Stomach smooth muscle (tissue), 2 donors: ENCODE measurements at regions not wholly inside any gene's neighbourhood (a gene's known extent, or its start where the extent isn't known, plus 50 kb on each side); places are given as distances from the start of the nearest gene placed in this dataset.
A peak's percentile ranks its signal among the peaks of the same experiment; 100 is the strongest.

Experiments
- H3K27ac ChIP-seq: one replicate; pipeline ENCODE4 v1.7.0; 2013; ENCODE audit warnings: mild to moderate bottlenecking, low read length, inconsistent platforms
- H3K27me3 ChIP-seq, 2 donors: one replicate each; pipeline ENCODE4 v1.7.0; 2013; ENCODE audit warnings: low read length in 2 of 2; ENCODE audit not compliant: insufficient read depth in 2 of 2, control insufficient read depth in 1 of 2
- H3K36me3 ChIP-seq, 2 donors: one replicate each; pipeline ENCODE4 v1.7.0; 2013; ENCODE audit warnings: low read length in 2 of 2; ENCODE audit not compliant: control insufficient read depth in 2 of 2, insufficient read depth in 2 of 2
- H3K4me1 ChIP-seq: one replicate; pipeline ENCODE4 v1.7.0; 2013; ENCODE audit warnings: low read length; ENCODE audit not compliant: control insufficient read depth, insufficient read depth
- H3K4me3 ChIP-seq, 2 donors: one replicate each; pipeline ENCODE4 v1.7.0; 2013; ENCODE audit warnings: low read length in 2 of 2
- H3K9ac ChIP-seq, 2 donors: one replicate each; pipeline ENCODE4 v1.7.0; 2013; ENCODE audit warnings: low read length in 2 of 2, mild to moderate bottlenecking in 1 of 2
- H3K9me3 ChIP-seq, 2 donors: one replicate each; pipeline ENCODE4 v1.7.0; 2013; ENCODE audit warnings: low read length in 2 of 2; ENCODE audit not compliant: control insufficient read depth in 2 of 2
- donor health status: healthy.
- donor health status: Pancreatic carcinoma.

DNA sequence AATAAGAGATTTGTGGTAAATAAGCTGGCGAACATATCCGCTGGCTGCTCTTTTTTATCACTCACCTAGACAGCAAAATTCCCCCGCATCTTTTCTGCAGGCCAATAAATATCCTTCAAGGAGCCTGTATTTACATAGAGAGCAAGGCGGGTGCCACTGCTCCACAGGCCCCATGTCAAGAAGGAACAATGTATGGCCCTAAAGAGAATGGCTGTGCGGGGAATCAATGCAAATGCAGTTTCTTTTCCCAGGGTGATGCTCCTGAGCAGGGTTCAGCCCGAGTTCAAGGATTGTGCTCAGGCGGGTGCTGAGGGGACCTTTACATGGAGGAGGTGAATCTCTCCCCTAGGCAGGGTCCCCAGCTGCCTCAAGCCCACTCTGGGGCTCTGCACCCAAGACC lies 494.2 kb upstream of the ZMIZ1 start:
- Histone ChIP-seq H3K9me3 (no peaks in the 10 kb centered on the region), H3K9ac (no peak overlapping the region), H3K27ac (no peak overlapping the region), H3K27me3 (no peaks in the 10 kb centered on the region), H3K4me1 (peaks cover 36% of the 10 kb centered on the region), H3K4me3 (no peak overlapping the region), H3K36me3 (no peaks in the 10 kb centered on the region)

DNA sequence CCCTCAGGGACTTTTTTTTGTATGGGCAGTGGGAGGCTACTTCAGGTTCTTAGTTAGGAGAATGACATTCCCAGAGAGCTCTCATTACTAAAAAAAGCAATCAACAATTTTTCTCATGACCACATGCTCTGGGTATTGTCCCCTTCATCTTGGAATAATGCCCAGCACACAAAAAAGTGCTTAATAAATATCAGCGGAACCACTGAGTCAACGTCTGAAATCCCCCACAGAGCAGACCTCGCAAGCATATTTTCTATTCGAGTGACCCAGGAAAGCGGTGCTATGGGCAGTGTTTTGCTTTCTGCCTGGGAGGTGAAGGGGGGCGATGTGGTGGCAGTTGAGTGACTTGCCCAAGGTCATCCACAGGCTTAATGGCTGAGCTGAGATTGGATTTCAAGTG lies 493.4 kb upstream of the ZMIZ1 start:
- Histone ChIP-seq H3K27ac (no peak overlapping the region), H3K4me1 (peaks cover 37% of the 10 kb centered on the region)

GRCh38 chr10:78576276-78576675 lies 492.5 kb upstream of the ZMIZ1 start:
- H3K27ac ChIP-seq = no peak overlapping the region
- no peaks in the 10 kb centered on the region for H3K36me3 ChIP-seq

More for the DNA sequence above, 493.4 kb upstream of the ZMIZ1 start:
- H3K36me3 ChIP-seq = no peaks in the 10 kb centered on the region
- no peaks in the 10 kb centered on the region for H3K9me3 ChIP-seq
- no peaks in the 10 kb centered on the region for H3K27me3 ChIP-seq
- no peak overlapping the region for H3K4me3 ChIP-seq
- no peak overlapping the region for H3K9ac ChIP-seq

DNA sequence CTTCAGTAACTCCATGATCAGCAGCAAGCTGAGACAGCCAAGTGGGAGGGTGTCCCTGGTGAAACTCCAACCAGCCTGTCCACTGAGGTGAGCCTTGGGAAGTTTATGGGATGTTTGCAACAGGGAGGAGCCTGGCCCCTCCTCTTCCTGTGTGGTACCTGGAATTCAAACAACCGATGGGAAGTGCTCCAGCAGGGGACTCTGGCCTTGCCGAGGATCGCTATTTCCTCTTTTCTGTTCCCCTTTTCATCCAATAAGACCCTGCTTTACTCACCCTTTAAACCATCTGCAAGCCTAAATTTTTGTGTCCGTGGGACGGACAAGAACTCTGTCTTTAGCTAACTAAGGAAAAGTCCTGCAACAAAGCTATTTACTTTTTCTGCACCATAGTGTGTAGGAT lies 491.1 kb upstream of the ZMIZ1 start:
- no peak overlapping the region for H3K4me3 ChIP-seq
- H3K27ac ChIP-seq = no peak overlapping the region
- no peak overlapping the region for H3K9ac ChIP-seq
- peaks cover 17% of the 10 kb centered on the region for H3K4me1 ChIP-seq
- no peaks in the 10 kb centered on the region for H3K36me3 ChIP-seq
- H3K9me3 ChIP-seq = no peaks in the 10 kb centered on the region
- H3K27me3 ChIP-seq = no peaks in the 10 kb centered on the region

More at GRCh38 chr10:78576276-78576675, 492.5 kb upstream of the ZMIZ1 start:
- Histone ChIP-seq H3K9ac (no peak overlapping the region), H3K9me3 (no peaks in the 10 kb centered on the region), H3K27me3 (no peaks in the 10 kb centered on the region), H3K4me1 (peaks cover 29% of the 10 kb centered on the region), H3K4me3 (no peak overlapping the region)

DNA sequence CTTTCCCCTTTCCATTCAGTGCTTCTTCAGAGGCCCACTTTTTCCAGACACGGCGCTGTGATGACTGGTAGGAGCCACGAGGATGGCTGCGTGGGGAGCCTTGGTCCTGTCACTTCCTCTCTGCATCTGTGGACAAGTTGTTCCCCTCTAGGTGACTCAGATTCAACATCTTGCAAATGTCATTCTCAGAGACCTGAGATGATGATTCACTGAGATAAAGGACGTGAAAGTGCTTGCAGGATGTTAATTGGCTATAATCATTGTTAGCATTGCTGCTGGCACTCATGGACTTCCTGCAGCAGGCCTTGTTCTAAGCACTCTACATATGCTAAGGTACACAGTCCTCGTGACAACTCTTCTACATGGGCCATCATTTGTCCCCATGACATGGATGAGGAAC lies 489.8 kb upstream of the ZMIZ1 start:
- Histone ChIP-seq H3K9me3 (no peaks in the 10 kb centered on the region), H3K4me3 (no peak overlapping the region), H3K4me1 (peaks cover 15% of the 10 kb centered on the region), H3K36me3 (no peaks in the 10 kb centered on the region), H3K9ac (no peak overlapping the region), H3K27ac (no peak overlapping the region), H3K27me3 (no peaks in the 10 kb centered on the region)

- Histone ChIP-seq H3K9ac (no peak overlapping the region), H3K4me3 (no peak overlapping the region), H3K27me3 (no peaks in the 10 kb centered on the region), H3K27ac (no peak overlapping the region), H3K36me3 (no peaks in the 10 kb centered on the region), H3K4me1 (peaks cover 21% of the 10 kb centered on the region), H3K9me3 (no peaks in the 10 kb centered on the region)
These were observed 489.2 kb upstream of the ZMIZ1 start for GRCh38 chr10:78579576-78579975.

- no peaks in the 10 kb centered on the region for H3K36me3 ChIP-seq
- no peak overlapping the region for H3K4me3 ChIP-seq
- H3K4me1 ChIP-seq = peaks cover 23% of the 10 kb centered on the region
- no peak overlapping the region for H3K27ac ChIP-seq
- H3K9me3 ChIP-seq = no peaks in the 10 kb centered on the region
- H3K27me3 ChIP-seq = no peaks in the 10 kb centered on the region
- H3K9ac ChIP-seq = no peak overlapping the region
These were observed 488.8 kb upstream of the ZMIZ1 start for GRCh38 chr10:78579995-78580394.

DNA sequence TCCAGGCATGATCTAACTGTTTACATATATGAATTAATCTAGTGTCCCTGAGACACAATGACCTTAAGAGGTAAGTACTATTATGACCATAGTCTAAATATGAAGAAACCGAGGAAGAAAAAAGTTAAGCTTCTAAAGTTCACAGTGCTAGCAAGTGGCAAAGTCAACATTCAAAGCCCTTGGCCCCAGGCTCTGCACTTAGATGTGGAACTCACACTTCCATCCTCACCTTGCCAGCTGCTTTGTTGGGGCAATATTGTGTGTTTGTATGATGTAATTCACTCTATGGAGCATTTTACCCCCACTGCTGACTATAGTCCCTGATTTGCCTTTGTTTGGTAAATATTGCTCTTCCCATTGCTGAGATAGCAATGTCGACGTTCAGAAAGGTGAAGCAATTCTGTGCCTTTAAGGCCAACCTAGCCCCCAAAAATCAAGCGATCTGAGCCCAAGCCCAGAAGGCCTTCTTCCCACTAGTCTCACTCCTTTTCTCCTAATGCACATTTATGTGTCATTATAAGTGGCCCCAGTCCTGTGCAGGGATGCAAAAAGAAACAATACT lies 487.6 kb upstream of the ZMIZ1 start:
- H3K27me3 ChIP-seq = no peaks in the 10 kb centered on the region
- peaks cover 28% of the 10 kb centered on the region for H3K4me1 ChIP-seq
- no peaks in the 10 kb centered on the region for H3K36me3 ChIP-seq
- no peak overlapping the region for H3K27ac ChIP-seq
- no peak overlapping the region for H3K4me3 ChIP-seq
- no peaks in the 10 kb centered on the region for H3K9me3 ChIP-seq
- no peak overlapping the region for H3K9ac ChIP-seq

GRCh38 chr10:78582540-78582939 lies 486.2 kb upstream of the ZMIZ1 start:
- H3K36me3 ChIP-seq = no peaks in the 10 kb centered on the region
- no peak overlapping the region for H3K4me3 ChIP-seq

GRCh38 chr10:78584266-78584665 lies 484.5 kb upstream of the ZMIZ1 start:
- Histone ChIP-seq H3K9ac (peak overlapping the region in 1 of 2 donors; percentile 13), H3K9me3 (no peaks in the 10 kb centered on the region), H3K4me1 (peaks cover 35% of the 10 kb centered on the region), H3K27ac (peak overlapping the region; percentile 41), H3K27me3 (no peaks in the 10 kb centered on the region), H3K36me3 (no peaks in the 10 kb centered on the region), H3K4me3 (no peak overlapping the region)

More at GRCh38 chr10:78582540-78582939, 486.2 kb upstream of the ZMIZ1 start:
- no peaks in the 10 kb centered on the region for H3K27me3 ChIP-seq
- peaks cover 26% of the 10 kb centered on the region for H3K4me1 ChIP-seq
- no peak overlapping the region for H3K9ac ChIP-seq
- H3K27ac ChIP-seq = no peak overlapping the region
- no peaks in the 10 kb centered on the region for H3K9me3 ChIP-seq

GRCh38 chr10:78584681-78585080 lies 484.1 kb upstream of the ZMIZ1 start:
- Histone ChIP-seq H3K4me1 (peaks cover 31% of the 10 kb centered on the region), H3K27me3 (no peaks in the 10 kb centered on the region), H3K36me3 (no peaks in the 10 kb centered on the region), H3K9ac (peak overlapping the region in 1 of 2 donors; percentile 13), H3K27ac (peak overlapping the region; percentile 41), H3K4me3 (no peak overlapping the region), H3K9me3 (no peaks in the 10 kb centered on the region)
